Type B pancreatic cell (in vitro differentiated cells): ENCODE measurements at regions not wholly inside any gene's neighbourhood (a gene's known extent, or its start where the extent isn't known, plus 50 kb on each side); places are given as distances from the start of the nearest gene placed in this dataset.

Experiments used
- DNase-seq: peaks from one replicate; pipeline ENCODE4 v3.0.0; 2021; ENCODE audit warnings: mixed read lengths; ENCODE audit not compliant: unreplicated experiment; ENCODE audit errors: extremely low spot score
- H3K27ac Mint-ChIP-seq: 2 replicates; pipeline ENCODE4 v1.8.0; 2021; ENCODE audit warnings: mild to moderate bottlenecking, mixed read lengths
- H3K27me3 Mint-ChIP-seq: 2 replicates; pipeline ENCODE4 v1.8.0; 2021; ENCODE audit warnings: mixed read lengths
- H3K36me3 Mint-ChIP-seq: 2 replicates; pipeline ENCODE4 v1.8.0; 2021; ENCODE audit warnings: mixed read lengths
- H3K4me1 Mint-ChIP-seq: one replicate; pipeline ENCODE4 v1.8.0; 2021; ENCODE audit warnings: mixed read lengths; ENCODE audit not compliant: unreplicated experiment
- H3K4me3 Mint-ChIP-seq: 2 replicates; pipeline ENCODE4 v1.8.0; 2021; ENCODE audit warnings: mild to moderate bottlenecking, mixed read lengths
- H3K9me3 Mint-ChIP-seq: 2 replicates; pipeline ENCODE4 v1.8.0; 2021; ENCODE audit warnings: mixed read lengths
- CTCF ChIP-seq: fragments of 200-600 bp; sonication (generic); conservative IDR thresholded peaks from 2 replicates; pipeline ENCODE4 v1.5.0; 2021; ENCODE audit warnings: antibody characterized with exemption, mild to moderate bottlenecking

GRCh38 chr6:94005835-94006234 lies 586.5 kb upstream of the EPHA7 start:
- no peaks in the 10 kb centered on the region for H3K36me3 Mint-ChIP-seq
- H3K27me3 Mint-ChIP-seq: no peaks in the 10 kb centered on the region
- H3K4me1 Mint-ChIP-seq: peaks cover 4% of the 10 kb centered on the region
- DNase-seq: no peak
- TF ChIP-seq CTCF: no peak
- H3K9me3 Mint-ChIP-seq: no peaks in the 10 kb centered on the region
- H3K27ac Mint-ChIP-seq: no peak overlapping the region
- no peak overlapping the region for H3K4me3 Mint-ChIP-seq

- no peak overlapping the region for H3K4me3 Mint-ChIP-seq
- no peaks in the 10 kb centered on the region for H3K4me1 Mint-ChIP-seq
- H3K36me3 Mint-ChIP-seq: no peaks in the 10 kb centered on the region
- no peaks in the 10 kb centered on the region for H3K9me3 Mint-ChIP-seq
- no peaks in the 10 kb centered on the region for H3K27me3 Mint-ChIP-seq
- H3K27ac Mint-ChIP-seq: no peak overlapping the region
- no peak for TF ChIP-seq CTCF
- no peak for DNase-seq
These were observed 573.6 kb upstream of the EPHA7 start for GRCh38 chr6:93992976-93993375.

GRCh38 chr6:93989630-93990029 lies 570.3 kb upstream of the EPHA7 start:
- no peaks in the 10 kb centered on the region for H3K9me3 Mint-ChIP-seq
- TF ChIP-seq CTCF: no peak
- H3K4me3 Mint-ChIP-seq: no peak overlapping the region
- DNase-seq: no peak
- no peaks in the 10 kb centered on the region for H3K27me3 Mint-ChIP-seq
- no peaks in the 10 kb centered on the region for H3K4me1 Mint-ChIP-seq
- no peaks in the 10 kb centered on the region for H3K36me3 Mint-ChIP-seq
- no peak overlapping the region for H3K27ac Mint-ChIP-seq

- Mint-ChIP-seq H3K27me3 (no peaks in the 10 kb centered on the region), H3K4me1 (no peaks in the 10 kb centered on the region), H3K27ac (no peak overlapping the region), H3K4me3 (no peak overlapping the region), H3K9me3 (no peaks in the 10 kb centered on the region), H3K36me3 (no peaks in the 10 kb centered on the region)
- no peak for DNase-seq
- no peak for TF ChIP-seq CTCF
These were observed 566.6 kb upstream of the EPHA7 start for GRCh38 chr6:93985953-93986352.

- Mint-ChIP-seq H3K4me3 (no peak overlapping the region), H3K4me1 (no peaks in the 10 kb centered on the region), H3K27me3 (no peaks in the 10 kb centered on the region), H3K9me3 (peaks cover 4% of the 10 kb centered on the region), H3K27ac (no peak overlapping the region), H3K36me3 (no peaks in the 10 kb centered on the region)
- DNase-seq: no peak
- no peak for TF ChIP-seq CTCF
These were observed 555.8 kb upstream of the EPHA7 start for GRCh38 chr6:93975159-93975558.

- no peak for DNase-seq
- no peak for TF ChIP-seq CTCF
- no peak overlapping the region for H3K27ac Mint-ChIP-seq
- H3K27me3 Mint-ChIP-seq: no peaks in the 10 kb centered on the region
- H3K9me3 Mint-ChIP-seq: peaks cover 4% of the 10 kb centered on the region
- no peak overlapping the region for H3K4me3 Mint-ChIP-seq
- H3K36me3 Mint-ChIP-seq: no peaks in the 10 kb centered on the region
- H3K4me1 Mint-ChIP-seq: no peaks in the 10 kb centered on the region
These were observed 555.0 kb upstream of the EPHA7 start for GRCh38 chr6:93974332-93974731.
